ENCODE measurements at regions not wholly inside any gene's neighbourhood (a gene's known extent, or its start where the extent isn't known, plus 50 kb on each side); places are given as distances from the start of the nearest gene placed in this dataset.

- TF ChIP-seq POLR2A (IDR thresholded peaks at IDR 0.05) (no peak), CTCF (IDR thresholded peaks at IDR 0.05) (no peak)
Observed at GRCh38 chr2:19027626-19028025, 330.8 kb downstream of the OSR1 start.
